ENCODE measurements at regions not wholly inside any gene's neighbourhood (a gene's known extent, or its start where the extent isn't known, plus 50 kb on each side); places are given as distances from the start of the nearest gene placed in this dataset.

DNA sequence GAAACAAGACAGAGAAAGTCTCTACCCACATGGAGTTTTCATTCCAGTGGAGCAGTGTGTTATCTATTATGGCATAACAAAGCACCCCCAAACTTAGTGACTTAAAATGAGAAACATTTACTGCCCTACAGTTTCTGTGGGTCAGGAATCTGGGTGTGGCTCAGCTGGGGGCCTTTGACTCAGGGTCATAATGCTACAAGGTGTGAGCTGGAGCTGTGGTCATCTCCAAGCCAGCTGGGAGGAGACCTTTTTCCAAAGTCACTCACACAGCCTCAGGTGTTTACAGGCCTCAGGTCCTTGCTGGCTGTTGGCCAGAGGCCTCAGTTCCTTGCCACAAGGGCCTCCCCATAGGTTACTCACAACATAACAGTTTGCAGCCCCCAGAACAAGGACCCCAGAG is 169.2 kb downstream of the ETAA1 start:
- Mint-ChIP-seq H3K36me3 (ENCODE audit: low read depth) (no peaks in the 10 kb centered on the region), H3K4me1 (peaks cover 11% of the 10 kb centered on the region), H3K4me3 (no peak overlapping the region), H3K9me3 (no peaks in the 10 kb centered on the region), H3K27ac (no peak overlapping the region), H3K27me3 (ENCODE audit: low read depth, poor library complexity) (no peaks in the 10 kb centered on the region)
- TF ChIP-seq, protein P1, sequence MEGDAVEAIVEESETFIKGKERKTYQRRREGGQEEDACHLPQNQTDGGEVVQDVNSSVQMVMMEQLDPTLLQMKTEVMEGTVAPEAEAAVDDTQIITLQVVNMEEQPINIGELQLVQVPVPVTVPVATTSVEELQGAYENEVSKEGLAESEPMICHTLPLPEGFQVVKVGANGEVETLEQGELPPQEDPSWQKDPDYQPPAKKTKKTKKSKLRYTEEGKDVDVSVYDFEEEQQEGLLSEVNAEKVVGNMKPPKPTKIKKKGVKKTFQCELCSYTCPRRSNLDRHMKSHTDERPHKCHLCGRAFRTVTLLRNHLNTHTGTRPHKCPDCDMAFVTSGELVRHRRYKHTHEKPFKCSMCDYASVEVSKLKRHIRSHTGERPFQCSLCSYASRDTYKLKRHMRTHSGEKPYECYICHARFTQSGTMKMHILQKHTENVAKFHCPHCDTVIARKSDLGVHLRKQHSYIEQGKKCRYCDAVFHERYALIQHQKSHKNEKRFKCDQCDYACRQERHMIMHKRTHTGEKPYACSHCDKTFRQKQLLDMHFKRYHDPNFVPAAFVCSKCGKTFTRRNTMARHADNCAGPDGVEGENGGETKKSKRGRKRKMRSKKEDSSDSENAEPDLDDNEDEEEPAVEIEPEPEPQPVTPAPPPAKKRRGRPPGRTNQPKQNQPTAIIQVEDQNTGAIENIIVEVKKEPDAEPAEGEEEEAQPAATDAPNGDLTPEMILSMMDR (IDR thresholded peaks at IDR 0.05): no peak
- no peak for DNase-seq

DNA sequence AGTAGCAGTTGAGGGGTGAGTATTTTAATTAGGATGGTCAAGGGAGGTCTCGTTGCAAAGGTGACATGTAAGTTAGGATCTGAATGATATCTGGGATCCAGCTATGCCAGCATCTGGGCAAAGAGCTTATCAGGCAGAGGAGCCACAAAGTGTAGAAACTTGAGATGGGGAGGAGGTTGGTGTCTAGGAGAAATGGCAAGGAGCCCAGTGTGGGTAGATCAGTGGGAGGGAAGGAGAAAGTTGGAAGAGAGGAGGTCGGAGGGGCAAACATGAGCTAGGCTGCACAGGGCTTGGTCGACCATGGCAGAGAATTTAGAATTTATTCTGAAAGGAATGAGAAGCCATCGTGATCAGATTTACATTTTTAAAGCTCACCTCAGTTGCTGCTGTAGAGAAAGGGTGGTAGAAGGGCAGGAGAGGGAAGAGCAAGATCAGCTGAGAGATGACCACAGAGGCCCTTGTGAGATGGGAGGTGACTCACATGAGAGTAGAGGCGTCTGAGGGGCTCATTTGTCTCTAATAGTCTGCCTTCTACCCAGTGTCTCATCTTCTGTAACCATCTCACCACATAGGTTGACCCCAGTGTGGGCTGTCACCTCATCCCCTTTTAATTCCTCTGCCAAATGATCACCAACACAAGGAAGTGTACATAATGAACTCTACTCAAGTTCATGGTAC is 170.0 kb downstream of the ETAA1 start:
- TF ChIP-seq, protein P1 (IDR thresholded peaks at IDR 0.05): no peak
- no peak overlapping the region for H3K27ac Mint-ChIP-seq
- H3K4me3 Mint-ChIP-seq: no peak overlapping the region
- no peaks in the 10 kb centered on the region for H3K9me3 Mint-ChIP-seq
- no peaks in the 10 kb centered on the region for H3K27me3 Mint-ChIP-seq (ENCODE audit: low read depth, poor library complexity)
- no peak for DNase-seq
- no peaks in the 10 kb centered on the region for H3K36me3 Mint-ChIP-seq (ENCODE audit: low read depth)
- peaks cover 7% of the 10 kb centered on the region for H3K4me1 Mint-ChIP-seq

DNA sequence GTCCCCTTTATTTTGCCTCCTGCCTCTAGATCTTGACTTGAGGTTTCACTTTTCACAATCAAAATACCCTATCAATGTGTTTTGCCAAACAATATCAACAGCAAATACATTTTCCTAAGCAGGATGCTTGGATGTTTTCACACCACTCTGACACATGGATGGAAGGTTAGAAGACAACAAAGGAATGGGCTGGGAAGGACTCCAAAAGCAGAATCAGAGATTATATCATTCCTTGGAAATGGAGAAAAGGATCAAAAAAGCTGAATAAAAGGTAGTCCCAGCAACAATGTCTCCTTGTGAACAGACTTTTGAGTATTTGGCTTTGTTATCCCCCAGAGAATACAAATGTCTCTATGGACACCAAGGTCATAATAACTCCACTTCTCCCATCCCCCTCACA is 170.8 kb downstream of the ETAA1 start:
- TF ChIP-seq, protein P1 (IDR thresholded peaks at IDR 0.05): no peak
- H3K27ac Mint-ChIP-seq: no peak overlapping the region
- H3K27me3 Mint-ChIP-seq (ENCODE audit: low read depth, poor library complexity): no peaks in the 10 kb centered on the region
- peaks cover 7% of the 10 kb centered on the region for H3K4me1 Mint-ChIP-seq
- DNase-seq: no peak
- H3K9me3 Mint-ChIP-seq: no peaks in the 10 kb centered on the region
- no peak overlapping the region for H3K4me3 Mint-ChIP-seq
- no peaks in the 10 kb centered on the region for H3K36me3 Mint-ChIP-seq (ENCODE audit: low read depth)

DNA sequence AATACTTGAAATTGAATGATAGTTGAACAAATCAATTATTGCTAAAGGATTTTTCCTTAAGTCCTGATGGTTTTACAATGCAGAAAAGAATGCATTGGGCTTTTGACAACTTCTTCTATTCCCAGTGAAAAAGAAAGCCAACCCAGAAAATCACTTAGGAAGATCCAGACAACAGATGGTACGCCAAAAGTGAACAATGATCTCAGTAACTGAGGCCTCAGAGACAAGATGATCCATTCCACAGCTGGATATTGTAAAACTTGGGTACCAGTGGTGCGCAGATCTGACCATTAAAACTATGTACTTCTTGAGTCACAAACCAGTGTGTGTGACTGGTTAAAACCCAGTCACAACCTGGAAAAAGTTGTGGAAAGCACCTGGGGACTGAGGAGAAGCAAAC is 173.5 kb downstream of the ETAA1 start:
- H3K27ac Mint-ChIP-seq: no peak overlapping the region
- no peak for DNase-seq

DNA sequence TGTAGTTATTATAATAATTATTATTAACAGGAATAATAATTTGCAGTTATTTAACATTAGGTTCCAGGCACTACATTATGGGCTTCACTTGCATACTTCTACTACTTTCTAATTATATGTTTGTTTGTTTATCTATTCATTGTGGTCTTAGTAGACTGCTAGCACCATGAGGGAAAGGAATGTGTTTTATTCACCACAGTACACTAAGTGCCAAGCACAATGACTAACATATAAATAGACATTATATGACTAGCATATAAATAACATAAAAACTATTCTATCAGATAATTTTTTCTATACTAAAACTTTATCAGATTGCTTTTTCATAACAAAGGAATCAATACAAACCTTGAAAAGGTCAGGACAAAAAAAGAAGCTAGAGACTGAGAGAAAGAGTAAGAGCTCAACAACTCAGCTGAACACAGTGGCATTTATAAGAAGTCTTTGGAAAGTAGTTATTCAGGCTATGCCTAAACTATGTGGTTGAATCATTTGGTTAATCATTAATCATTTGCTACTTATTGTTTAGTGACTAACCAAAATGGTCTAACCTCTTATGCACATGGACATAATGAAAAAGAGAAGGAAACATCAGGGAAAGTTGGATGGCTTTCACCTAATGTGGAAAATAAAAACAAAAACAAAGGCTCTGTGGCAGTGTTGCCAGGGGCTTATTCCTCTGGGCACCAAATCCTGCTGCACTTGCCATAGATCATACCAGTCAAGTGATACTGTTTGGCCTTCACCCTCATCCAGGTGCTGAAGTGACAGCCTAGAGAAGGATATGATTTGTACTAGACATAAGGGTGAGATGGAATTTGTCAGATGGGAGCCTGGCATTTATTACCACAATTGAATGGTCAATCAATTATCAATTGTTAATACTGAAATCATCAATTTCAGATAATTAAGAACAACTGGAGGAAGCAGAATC is 174.9 kb downstream of the ETAA1 start:
- Mint-ChIP-seq H3K4me3 (no peak overlapping the region), H3K27ac (no peak overlapping the region), H3K9me3 (peaks cover 14% of the 10 kb centered on the region), H3K36me3 (ENCODE audit: low read depth) (no peaks in the 10 kb centered on the region), H3K4me1 (peaks cover under 1% of the 10 kb centered on the region), H3K27me3 (ENCODE audit: low read depth, poor library complexity) (peaks cover 3% of the 10 kb centered on the region)
- DNase-seq: no peak
- TF ChIP-seq, protein P1 (IDR thresholded peaks at IDR 0.05): no peak

More for the DNA sequence above, 173.5 kb downstream of the ETAA1 start:
- Mint-ChIP-seq H3K36me3 (ENCODE audit: low read depth) (no peaks in the 10 kb centered on the region), H3K9me3 (peaks cover 11% of the 10 kb centered on the region), H3K27me3 (ENCODE audit: low read depth, poor library complexity) (peaks cover 3% of the 10 kb centered on the region), H3K4me1 (peaks cover 7% of the 10 kb centered on the region), H3K4me3 (no peak overlapping the region)
- TF ChIP-seq, protein P1 (IDR thresholded peaks at IDR 0.05): no peak

All from nephron progenitor cell (in vitro differentiated cells).